GM23338 (cell line): ENCODE measurements at regions not wholly inside any gene's neighbourhood (a gene's known extent, or its start where the extent isn't known, plus 50 kb on each side); places are given as distances from the start of the nearest gene placed in this dataset.

ENCODE experiments used
- ATAC-seq: fragments of 200-7000 bp; cut with Tn5 transposase; 3 replicates; pipeline ENCODE4 v1.9.1; 2020
- DNase-seq: peaks from one replicate; pipeline ENCODE4 v3.0.0-alpha.2; 2015; ENCODE audit warnings: low spot score
- H2AFZ ChIP-seq: fragments of 200-600 bp; sonication (generic); 2 replicates; pipeline ENCODE4 v1.8.0; 2016; ENCODE audit warnings: antibody characterized with exemption, mild to moderate bottlenecking, moderate library complexity
- H3F3A ChIP-seq: fragments of 200-600 bp; sonication (generic); replicated peaks from 2 replicates; pipeline ENCODE4 v1.8.0; 2017; ENCODE audit warnings: antibody characterized with exemption, mixed run types, low read depth
- H3K27ac ChIP-seq: fragments of 200-600 bp; sonication (generic); 2 replicates; pipeline ENCODE4 v1.6.1; 2016; ENCODE audit warnings: low read depth
- H3K27me3 ChIP-seq: fragments of 200-600 bp; sonication (generic); 2 replicates; pipeline ENCODE4 v1.8.0; 2016; ENCODE audit warnings: mild to moderate bottlenecking, mixed run types, moderate library complexity; ENCODE audit not compliant: insufficient read depth
- H3K36me3 ChIP-seq: fragments of 200-600 bp; sonication (generic); 2 replicates; pipeline ENCODE4 v1.8.0; 2016; ENCODE audit warnings: mild to moderate bottlenecking; ENCODE audit not compliant: insufficient read depth
- H3K4me1 ChIP-seq: fragments of 200-600 bp; sonication (generic); 2 replicates; pipeline ENCODE4 v1.8.0; 2016; ENCODE audit warnings: mild to moderate bottlenecking, moderate library complexity; ENCODE audit not compliant: insufficient read depth
- H3K4me2 ChIP-seq: fragments of 200-600 bp; sonication (generic); 2 replicates; pipeline ENCODE4 v1.7.1; 2017; ENCODE audit warnings: mixed run types
- H3K4me3 ChIP-seq: fragments of 200-600 bp; sonication (generic); 2 replicates; pipeline ENCODE4 v1.6.1; 2016; ENCODE audit warnings: mixed run types
- H3K79me2 ChIP-seq: fragments of 200-600 bp; sonication (generic); replicated peaks from 2 replicates; pipeline ENCODE4 v1.8.0; 2017; ENCODE audit warnings: mild to moderate bottlenecking; ENCODE audit not compliant: insufficient read depth
- H3K9me2 ChIP-seq: fragments of 200-600 bp; sonication (generic); 2 replicates; pipeline ENCODE4 v1.8.0; 2017; ENCODE audit not compliant: insufficient read depth
- H4K20me1 ChIP-seq: fragments of 200-600 bp; sonication (generic); replicated peaks from 2 replicates; pipeline ENCODE4 v1.8.0; 2017; ENCODE audit warnings: mild to moderate bottlenecking; ENCODE audit not compliant: insufficient read depth
- H3K27ac Mint-ChIP-seq: 2 replicates; pipeline ENCODE4 v1.8.0; 2020; ENCODE audit warnings: inconsistent platforms, mild to moderate bottlenecking, moderate library complexity, mixed read lengths
- H3K27me3 Mint-ChIP-seq: 3 replicates; pipeline ENCODE4 v1.8.0; 2022; ENCODE audit warnings: low read depth, mild to moderate bottlenecking, moderate library complexity, mixed read lengths, inconsistent platforms; ENCODE audit not compliant: insufficient read depth, poor library complexity
- H3K36me3 Mint-ChIP-seq: 3 replicates; pipeline ENCODE4 v1.8.0; 2021; ENCODE audit warnings: low read depth, mild to moderate bottlenecking, inconsistent platforms, moderate library complexity, mixed read lengths
- H3K4me1 Mint-ChIP-seq: 3 replicates; pipeline ENCODE4 v1.8.0; 2020; ENCODE audit warnings: mild to moderate bottlenecking, inconsistent platforms, mixed read lengths
- H3K4me3 Mint-ChIP-seq: 3 replicates; pipeline ENCODE4 v1.8.0; 2021; ENCODE audit warnings: moderate library complexity, mild to moderate bottlenecking, inconsistent platforms, mixed read lengths
- H3K9me3 Mint-ChIP-seq: 3 replicates; pipeline ENCODE4 v1.8.0; 2020; ENCODE audit warnings: moderate library complexity, mild to moderate bottlenecking, inconsistent platforms, mixed read lengths
- CREB1 ChIP-seq: fragments of 250-450 bp; sonication (Bioruptor Pico); IDR thresholded peaks from 2 replicates; pipeline ENCODE4 v1.5.0; 2020; ENCODE audit warnings: low read depth, mild to moderate bottlenecking, moderate library complexity
- ETS1 ChIP-seq: IDR thresholded peaks from 2 replicates; pipeline ENCODE4 v1.6.1; 2016; ENCODE audit warnings: antibody characterized with exemption
- EZH2phosphoT487 ChIP-seq: fragments of 200-600 bp; sonication (generic); IDR thresholded peaks from one replicate; pipeline ENCODE4 v1.8.1; 2018; ENCODE audit warnings: antibody characterized with exemption; ENCODE audit not compliant: unreplicated experiment
- REST ChIP-seq: IDR thresholded peaks from one replicate; pipeline ENCODE4 v1.6.1; 2018; ENCODE audit warnings: antibody characterized with exemption; ENCODE audit not compliant: unreplicated experiment
- ZNF462 ChIP-seq: fragments of 250-450 bp; sonication (Bioruptor Pico); IDR thresholded peaks from 2 replicates; pipeline ENCODE4 v1.5.0; 2020; ENCODE audit warnings: mild to moderate bottlenecking, moderate library complexity

- no peak overlapping the region for H3K4me3 Mint-ChIP-seq
- no peak for ATAC-seq
Measured at GRCh38 chr6:23910420-23910819, 215.6 kb upstream of the NRSN1 start.

More at GRCh38 chr6:23910420-23910819, 215.6 kb upstream of the NRSN1 start:
- Histone ChIP-seq H3K4me2 (no peak overlapping the region), H4K20me1 (no peaks in the 10 kb centered on the region), H2AFZ (no peak overlapping the region), H3K27ac (no peak overlapping the region), H3K4me3 (no peak overlapping the region), H3K79me2 (no peaks in the 10 kb centered on the region), H3K9me2 (peaks cover 12% of the 10 kb centered on the region), H3K4me1 (peaks cover 6% of the 10 kb centered on the region; the same call in 1 of the 2 replicates), H3K36me3 (no peaks in the 10 kb centered on the region), H3K27me3 (no peaks in the 10 kb centered on the region), H3F3A (no peaks in the 10 kb centered on the region)
- Mint-ChIP-seq H3K27me3 (peaks cover 4% of the 10 kb centered on the region), H3K4me1 (no peaks in the 10 kb centered on the region; the same call in 2 of the 3 replicates), H3K36me3 (no peaks in the 10 kb centered on the region), H3K27ac (no peak overlapping the region), H3K9me3 (no peaks in the 10 kb centered on the region; the same call in 2 of the 3 replicates)
- TF ChIP-seq ETS1 (no peak), CREB1 (no peak), EZH2phosphoT487 (no peak), ZNF462 (CRISPR knock-in tag) (no peak), REST (no peak)
- DNase-seq = no peak
